ENCODE measurements at regions not wholly inside any gene's neighbourhood (a gene's known extent, or its start where the extent isn't known, plus 50 kb on each side); places are given as distances from the start of the nearest gene placed in this dataset.

- TF ChIP-seq CTCF (IDR thresholded peaks at IDR 0.05) = no peak
- TF ChIP-seq POLR2A (IDR thresholded peaks at IDR 0.05) = no peak
These were observed 101.8 kb upstream of the WAC start for GRCh38 chr10:28431139-28431538.

Measured in ovary (tissue), 3 donors.